SK-N-MC (cell line): ENCODE measurements at regions not wholly inside any gene's neighbourhood (a gene's known extent, or its start where the extent isn't known, plus 50 kb on each side); places are given as distances from the start of the nearest gene placed in this dataset.

ENCODE experiments used
- EZH2 ChIP-seq: fragments of 200-600 bp; sonication (generic); IDR thresholded peaks from one replicate; pipeline ENCODE4 v1.6.1; 2017; ENCODE audit warnings: antibody characterized with exemption
- FOXP2 ChIP-seq: optimal IDR thresholded peaks from 2 replicates; pipeline ENCODE3; 2011; ENCODE audit warnings: mild to moderate bottlenecking, moderate library complexity; ENCODE audit not compliant: insufficient read depth; ENCODE audit errors: extremely low read length, control extremely low read depth
- POLR2AphosphoS5 ChIP-seq: IDR thresholded peaks from 2 replicates; pipeline ENCODE4 v1.6.1; 2012; ENCODE audit warnings: mild to moderate bottlenecking, low read depth, low read length, borderline replicate concordance

DNA sequence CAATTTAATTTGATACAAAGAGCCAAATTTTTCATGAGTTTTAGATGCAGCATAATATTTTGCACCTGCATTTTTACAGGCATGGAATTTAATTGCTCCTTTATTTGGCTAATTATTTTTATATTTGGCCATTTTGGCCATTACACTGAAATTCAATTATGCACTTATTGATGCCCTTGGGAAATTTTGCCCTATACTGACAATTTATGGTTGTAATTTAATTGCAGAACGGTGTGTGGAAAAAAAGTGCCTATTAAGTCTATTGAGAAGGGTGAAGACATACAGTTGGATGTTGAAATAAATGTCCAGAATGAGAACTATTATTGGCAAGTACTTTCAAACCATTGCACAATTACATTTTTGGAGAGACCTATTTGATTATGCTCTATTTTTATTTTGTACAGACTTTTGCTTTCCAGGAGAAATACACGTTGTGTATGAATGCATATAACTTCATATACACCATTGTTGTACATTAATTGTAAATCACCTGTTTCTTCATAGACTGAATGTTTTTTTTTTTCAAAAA is 1319.3 kb upstream of the CDH2 start:
- no peak for TF ChIP-seq POLR2AphosphoS5
- no peak for TF ChIP-seq FOXP2
- TF ChIP-seq EZH2: no peak
